GM12878 (cell line): ENCODE measurements at regions not wholly inside any gene's neighbourhood (a gene's known extent, or its start where the extent isn't known, plus 50 kb on each side); places are given as distances from the start of the nearest gene placed in this dataset.

ENCODE experiments used
- ATAC-seq: fragments of 200-7000 bp; cut with Tn5 transposase; 3 replicates; pipeline ENCODE4 v1.9.1; 2020; ENCODE audit warnings: mild to moderate bottlenecking, moderate library complexity
- BruUV-seq: library from RNA; stranded (reverse); fragments of 400-500 nt; replicated peaks from 2 replicates; lab custom pipeline; 2021; lab: Mats Ljungman, UMichigan
- CTCF ChIA-PET: fragments of 300-600 bp; sonication (Branson Sonifier 250); formaldehyde crosslinking; extraction: SDS; loops from one replicate; lab custom pipeline; 2021; ENCODE audit warnings: inconsistent platforms; lab: Yijun Ruan, JAX
- POLR2A ChIA-PET: fragments of 350-600 bp; formaldehyde crosslinking; extraction: SDS; loops from one replicate; lab custom pipeline; 2021; ENCODE audit warnings: inconsistent platforms; lab: Charles Lee
- RAD21 ChIA-PET: fragments of 300-600 bp; sonication (Branson Sonifier 250); formaldehyde crosslinking; loops from one replicate; lab custom pipeline; 2023; ENCODE audit warnings: antibody characterized with exemption; ENCODE audit not compliant: unreplicated experiment; lab: Charles Lee
- SMC1A ChIA-PET: fragments of 300-600 bp; sonication (Branson Sonifier 250); formaldehyde crosslinking; loops from one replicate; lab custom pipeline; 2023; ENCODE audit not compliant: unreplicated experiment, uncharacterized antibody; lab: Charles Lee
- DNase-seq: peaks from one replicate; pipeline ENCODE4 v3.0.0-alpha.2; 2011; ENCODE audit warnings: low read depth, low spot score
- FAIRE-seq: peaks from 3 replicates; lab custom pipeline; 2011; peaks lifted over from hg19 to GRCh38; lab: Jason Lieb, UNC
- H2AFZ ChIP-seq: 2 replicates; pipeline ENCODE4 v1.6.0; 2011; ENCODE audit warnings: low read depth, low read length, control low read depth; ENCODE audit not compliant: control insufficient read depth
- H3K27ac ChIP-seq: 2 replicates; pipeline ENCODE4 v1.5.1; 2011; ENCODE audit warnings: control low read depth; ENCODE audit not compliant: control insufficient read depth, insufficient read depth
- H3K27me3 ChIP-seq, 2 experiments: replicated peaks in 1 of 2; 2 replicates each; pipeline versions ENCODE4 v1.6.0 to v1.6.1; 2011; ENCODE audit warnings: low read length in 1 of 2; ENCODE audit not compliant: control insufficient read depth in 2 of 2, insufficient read depth in 2 of 2
- H3K36me3 ChIP-seq, 2 experiments: 2 replicates each; pipeline ENCODE4 v1.5.1; 2011; ENCODE audit warnings: low read length in 1 of 2; ENCODE audit not compliant: control insufficient read depth in 2 of 2, insufficient read depth in 2 of 2
- H3K4me1 ChIP-seq: 2 replicates; pipeline ENCODE4 v1.6.1; 2011; ENCODE audit warnings: mild to moderate bottlenecking, low read length, moderate library complexity, mixed read lengths; ENCODE audit not compliant: control insufficient read depth, insufficient read depth
- H3K4me2 ChIP-seq: 2 replicates; pipeline ENCODE4 v1.6.0; 2011; ENCODE audit warnings: control low read depth; ENCODE audit not compliant: control insufficient read depth, insufficient read depth
- H3K4me3 ChIP-seq: fragments of 200-600 bp; sonication (generic); 2 replicates; pipeline ENCODE4 v1.5.1; 2016
- H3K79me2 ChIP-seq: 2 replicates; pipeline ENCODE4 v1.6.0; 2011; ENCODE audit warnings: low read length; ENCODE audit not compliant: control insufficient read depth, insufficient read depth
- H3K9ac ChIP-seq: 2 replicates; pipeline ENCODE4 v1.8.0; 2011; ENCODE audit warnings: low read length, control low read depth, mixed read lengths; ENCODE audit not compliant: control insufficient read depth, insufficient read depth
- H3K9me3 ChIP-seq: replicated peaks from 3 replicates; pipeline ENCODE4 v1.5.1; 2011; ENCODE audit warnings: mild to moderate bottlenecking, low read length; ENCODE audit not compliant: control insufficient read depth, insufficient read depth
- H4K20me1 ChIP-seq: 2 replicates; pipeline ENCODE4 v1.6.0; 2011; ENCODE audit not compliant: control insufficient read depth, insufficient read depth
- CHD2 ChIP-seq: IDR thresholded peaks from 2 replicates; pipeline ENCODE4 v1.6.1; 2011; ENCODE audit warnings: low read depth, low read length, improper control_type of control experiment, borderline replicate concordance
- DPF2 ChIP-seq: fragments of 450-650 bp; IDR thresholded peaks from 2 replicates; pipeline ENCODE4 v1.6.1; 2017; ENCODE audit warnings: mild to moderate bottlenecking
- FOS ChIP-seq: IDR thresholded peaks from 3 replicates; pipeline ENCODE4 v1.6.1; 2011; ENCODE audit warnings: borderline replicate concordance; ENCODE audit not compliant: insufficient read length; ENCODE audit errors: extremely low read depth
- LARP7 ChIP-seq: fragments of 450-650 bp; IDR thresholded peaks from 2 replicates; pipeline ENCODE4 v1.6.1; 2017; ENCODE audit warnings: mild to moderate bottlenecking
- MYC ChIP-seq: IDR thresholded peaks from 2 replicates; pipeline ENCODE4 v1.6.1; 2011; ENCODE audit warnings: mild to moderate bottlenecking, low read length, moderate library complexity, inconsistent platforms; ENCODE audit not compliant: insufficient read depth, insufficient replicate concordance, insufficient read length, severe bottlenecking
- NBN ChIP-seq: fragments of 450-650 bp; IDR thresholded peaks from 2 replicates; pipeline ENCODE4 v1.6.1; 2016
- NR2C1 ChIP-seq: fragments of 450-650 bp; IDR thresholded peaks from 2 replicates; pipeline ENCODE4 v1.6.1; 2017; ENCODE audit warnings: antibody characterized with exemption, mild to moderate bottlenecking, moderate library complexity
- RB1 ChIP-seq: fragments of 450-650 bp; formaldehyde crosslinking; IDR thresholded peaks from 2 replicates; pipeline ENCODE4 v1.6.1; 2017; ENCODE audit warnings: mild to moderate bottlenecking, borderline replicate concordance
- RCOR1 ChIP-seq: conservative IDR thresholded peaks from 2 replicates; pipeline ENCODE4 v1.6.1; 2012; ENCODE audit warnings: low read depth, low read length, improper control_type of control experiment
- TBL1XR1 ChIP-seq: IDR thresholded peaks from 2 replicates; pipeline ENCODE4 v1.6.1; 2012; ENCODE audit warnings: low read depth, low read length, improper control_type of control experiment
- TCF12 ChIP-seq: IDR thresholded peaks from 2 replicates; pipeline ENCODE4 v1.6.1; 2011; ENCODE audit warnings: low read depth, mild to moderate bottlenecking, low read length
- ZNF24 ChIP-seq: fragments of 450-650 bp; IDR thresholded peaks from 2 replicates; pipeline ENCODE4 v1.6.1; 2017; ENCODE audit warnings: antibody characterized with exemption, mild to moderate bottlenecking
- ZNF384 ChIP-seq: IDR thresholded peaks from 2 replicates; pipeline ENCODE4 v1.6.1; 2012; ENCODE audit warnings: low read depth, mild to moderate bottlenecking, low read length, improper control_type of control experiment, borderline replicate concordance
- WGBS: methylation state at CpG from one replicate; pipeline ENCODE4 v1.1.6; 2016; ENCODE audit warnings: low lambda C conversion rate; ENCODE audit not compliant: insufficient replicate concordance, insufficient coverage; ENCODE audit errors: missing lambda C conversion rate; 5-methylcytosine and 5-hydroxymethylcytosine counted together
- in situ Hi-C: fragments of 300-500 bp; cut with MboI; formaldehyde crosslinking; loops from 9 replicates; pipeline ENCODE4 v1.14.3; 2018; ENCODE audit warnings: mixed read lengths
- intact Hi-C: fragments of 100-400 bp; cut with micrococcal nuclease; formaldehyde crosslinking; loops from one replicate; pipeline ENCODE4 v1.14.2; 2022; ENCODE audit not compliant: unreplicated experiment
- TF ChIP-seq, protein P1 (sequence below): fragments of 450-650 bp; formaldehyde crosslinking; IDR thresholded peaks from 2 replicates; pipeline ENCODE4 v1.5.0; 2022; ENCODE audit warnings: mild to moderate bottlenecking, missing genetic modification characterization

GRCh38 chr7:52150952-52151351 is 834.3 kb upstream of the COBL start:
- RAD21 ChIA-PET, result no interaction called here
- no peaks in the 10 kb centered on the region for H3K27me3 ChIP-seq
- H2AFZ ChIP-seq, result no peak overlapping the region
- DNase-seq, result no peak
- in situ Hi-C loops, result no loop called here
- ATAC-seq, result no peak
- intact Hi-C loops, result no loop called here
- TF ChIP-seq NR2C1, result no peak
- TF ChIP-seq RCOR1, result no peak
- no peak for TF ChIP-seq TCF12
- TF ChIP-seq, all 136 proteins: peak for 0
- no peak for FAIRE-seq
- POLR2A ChIA-PET, result no interaction called here
- no peaks in the 10 kb centered on the region for H3K4me1 ChIP-seq
- no peak overlapping the region for H3K4me3 ChIP-seq
- H4K20me1 ChIP-seq, result no peaks in the 10 kb centered on the region
- no peaks in the 10 kb centered on the region for H3K36me3 ChIP-seq
- H3K27ac ChIP-seq, result no peak overlapping the region
- H3K4me2 ChIP-seq, result no peak overlapping the region
- H3K9me3 ChIP-seq, result no peaks in the 10 kb centered on the region
- SMC1A ChIA-PET, result no interaction called here
- no peak overlapping the region for H3K9ac ChIP-seq
- BruUV-seq, result no TSS peak
- no peaks in the 10 kb centered on the region for H3K79me2 ChIP-seq
- WGBS, result 0% methylated on average over 2 of the region's 2 CpGs
- CTCF ChIA-PET, result no interaction called here

DNA sequence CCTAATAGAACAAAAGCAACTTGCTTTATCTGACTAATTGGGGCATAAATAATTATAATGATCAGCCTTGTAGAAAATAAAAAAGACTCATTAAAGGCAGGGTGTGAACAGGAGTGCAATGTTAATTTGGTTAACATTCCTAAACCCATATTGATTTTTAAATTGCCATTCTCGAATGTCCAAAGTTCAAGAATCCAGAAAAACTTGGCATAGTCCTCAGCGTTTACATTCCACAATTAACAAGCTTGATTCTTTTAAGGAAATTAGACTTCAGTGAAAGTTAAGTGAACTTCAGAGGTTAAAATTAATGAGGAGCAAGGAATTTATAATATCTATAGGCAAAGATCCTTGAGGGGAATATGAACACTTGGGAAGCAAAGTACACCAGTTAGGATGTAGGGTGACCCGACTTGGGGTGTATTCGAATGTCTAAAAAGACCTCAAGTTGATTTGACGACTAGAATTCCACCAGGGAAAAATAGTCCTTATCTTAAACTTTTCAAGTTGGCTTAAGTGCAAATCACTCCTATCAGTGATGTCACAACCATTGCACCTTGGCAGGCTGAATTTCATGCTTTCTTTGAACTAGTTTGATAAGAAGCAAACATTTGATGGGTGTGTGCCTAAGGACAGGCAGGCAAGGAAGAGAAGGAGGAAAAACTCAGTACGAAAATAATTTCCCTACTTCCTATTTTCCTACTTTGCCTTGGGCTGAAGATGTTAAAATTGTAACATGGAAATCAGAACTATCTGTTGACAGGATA is 830.4 kb upstream of the COBL start:
- H3K4me2 ChIP-seq, result no peak overlapping the region
- no peak overlapping the region for H2AFZ ChIP-seq
- FAIRE-seq (no peak), DNase-seq (no peak), ATAC-seq (no peak)
- intact Hi-C loops, result no loop called here
- H3K4me3 ChIP-seq, result no peak overlapping the region
- ChIA-PET SMC1A (no interaction called here), RAD21 (no interaction called here), CTCF (no interaction called here), POLR2A (no interaction called here)
- no peaks in the 10 kb centered on the region for H3K36me3 ChIP-seq
- no peaks in the 10 kb centered on the region for H3K27me3 ChIP-seq
- no peaks in the 10 kb centered on the region for H3K79me2 ChIP-seq
- WGBS, result 9% methylated on average over 6 of the region's 6 CpGs
- H4K20me1 ChIP-seq, result no peaks in the 10 kb centered on the region
- no peaks in the 10 kb centered on the region for H3K9me3 ChIP-seq
- no peak overlapping the region for H3K9ac ChIP-seq
- no TSS peak for BruUV-seq
- H3K27ac ChIP-seq, result no peak overlapping the region
- in situ Hi-C loops, result no loop called here
- H3K4me1 ChIP-seq, result no peaks in the 10 kb centered on the region
- TF ChIP-seq ZNF384 (no peak), NBN (no peak), RCOR1 (no peak), FOS (no peak), LARP7 (no peak), MYC (no peak), ZNF24 (no peak), TBL1XR1 (no peak), DPF2 (no peak), CHD2 (no peak), RB1 (no peak)
- TF ChIP-seq, protein P1, sequence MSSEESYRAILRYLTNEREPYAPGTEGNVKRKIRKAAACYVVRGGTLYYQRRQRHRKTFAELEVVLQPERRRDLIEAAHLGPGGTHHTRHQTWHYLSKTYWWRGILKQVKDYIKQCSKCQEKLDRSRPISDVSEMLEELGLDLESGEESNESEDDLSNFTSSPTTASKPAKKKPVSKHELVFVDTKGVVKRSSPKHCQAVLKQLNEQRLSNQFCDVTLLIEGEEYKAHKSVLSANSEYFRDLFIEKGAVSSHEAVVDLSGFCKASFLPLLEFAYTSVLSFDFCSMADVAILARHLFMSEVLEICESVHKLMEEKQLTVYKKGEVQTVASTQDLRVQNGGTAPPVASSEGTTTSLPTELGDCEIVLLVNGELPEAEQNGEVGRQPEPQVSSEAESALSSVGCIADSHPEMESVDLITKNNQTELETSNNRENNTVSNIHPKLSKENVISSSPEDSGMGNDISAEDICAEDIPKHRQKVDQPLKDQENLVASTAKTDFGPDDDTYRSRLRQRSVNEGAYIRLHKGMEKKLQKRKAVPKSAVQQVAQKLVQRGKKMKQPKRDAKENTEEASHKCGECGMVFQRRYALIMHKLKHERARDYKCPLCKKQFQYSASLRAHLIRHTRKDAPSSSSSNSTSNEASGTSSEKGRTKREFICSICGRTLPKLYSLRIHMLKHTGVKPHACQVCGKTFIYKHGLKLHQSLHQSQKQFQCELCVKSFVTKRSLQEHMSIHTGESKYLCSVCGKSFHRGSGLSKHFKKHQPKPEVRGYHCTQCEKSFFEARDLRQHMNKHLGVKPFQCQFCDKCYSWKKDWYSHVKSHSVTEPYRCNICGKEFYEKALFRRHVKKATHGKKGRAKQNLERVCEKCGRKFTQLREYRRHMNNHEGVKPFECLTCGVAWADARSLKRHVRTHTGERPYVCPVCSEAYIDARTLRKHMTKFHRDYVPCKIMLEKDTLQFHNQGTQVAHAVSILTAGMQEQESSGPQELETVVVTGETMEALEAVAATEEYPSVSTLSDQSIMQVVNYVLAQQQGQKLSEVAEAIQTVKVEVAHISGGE (CRISPR knock-in tag), result no peak
